GM18520 (cell line): ENCODE measurements at regions not wholly inside any gene's neighbourhood (a gene's known extent, or its start where the extent isn't known, plus 50 kb on each side); places are given as distances from the start of the nearest gene placed in this dataset.

Experiments
- ATAC-seq: cut with Tn5 transposase; IDR thresholded peaks from one replicate; pipeline ENCODE4 v1.9.1; 2021; ENCODE audit not compliant: unreplicated experiment

DNA sequence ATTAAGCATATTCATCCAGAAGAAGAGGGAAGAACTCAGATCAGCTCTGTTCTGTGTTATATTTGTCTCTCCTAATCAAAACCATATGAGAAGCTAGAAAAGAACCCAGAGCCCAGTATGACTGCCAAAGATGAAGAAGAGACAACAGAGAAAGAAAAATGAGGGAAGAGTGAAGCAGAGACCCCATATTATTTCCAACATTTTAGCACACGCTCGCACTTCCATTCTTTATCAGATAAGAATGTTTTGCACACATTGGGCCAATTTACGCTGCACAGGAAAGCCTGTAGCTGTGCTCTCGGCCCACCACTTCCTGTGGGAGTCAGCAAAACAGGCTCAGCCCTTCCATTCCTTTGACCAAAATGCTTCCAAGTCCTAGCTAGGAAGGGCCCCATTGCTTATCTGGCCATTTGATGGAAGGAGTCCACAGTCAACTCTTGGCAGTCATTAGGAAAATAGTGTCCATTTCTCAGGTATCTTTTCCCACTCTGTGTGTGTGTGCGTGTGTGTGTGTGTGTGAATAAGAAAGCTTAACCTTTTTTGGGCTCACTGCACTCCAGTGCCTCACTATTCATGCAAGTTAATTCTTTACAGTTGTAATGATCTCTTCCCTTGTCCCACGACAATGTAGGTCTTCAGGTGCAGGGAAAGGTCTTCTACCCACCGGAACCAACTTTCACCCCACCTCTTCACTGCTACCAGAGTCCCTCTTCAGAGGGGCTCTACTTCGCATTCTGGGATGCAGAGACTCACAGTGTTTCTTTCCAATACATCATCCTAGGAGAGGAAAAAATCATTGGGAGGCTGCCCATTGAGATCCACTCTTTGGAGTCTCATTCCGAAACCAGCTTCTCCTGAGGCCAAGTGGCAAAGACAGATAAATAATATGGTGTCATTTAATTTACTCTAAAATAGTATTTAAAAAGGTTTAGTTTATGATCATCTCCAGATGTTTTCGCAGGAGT lies 237.5 kb downstream of the COG6 start:
- no peak for ATAC-seq

DNA sequence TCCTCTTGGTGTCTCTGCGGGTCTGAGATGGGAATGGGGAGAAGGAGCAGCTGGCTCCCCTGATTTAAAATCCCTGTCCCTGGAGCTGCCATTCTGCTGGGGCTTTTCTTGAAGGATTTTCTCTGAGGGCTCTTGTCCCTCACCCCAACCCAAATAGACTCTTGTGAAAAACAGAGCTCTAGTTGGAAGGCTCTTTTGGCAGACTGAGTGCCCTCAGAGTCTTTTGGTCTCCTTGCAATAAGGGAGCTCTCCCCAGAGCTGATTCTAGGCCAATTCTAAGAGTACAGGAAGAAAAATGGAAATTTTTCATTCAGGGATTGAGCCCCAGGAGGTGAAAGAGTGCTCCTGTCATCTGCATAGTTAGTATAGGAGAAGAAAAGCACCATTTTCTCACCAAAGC lies 238.3 kb downstream of the COG6 start:
- ATAC-seq, result no peak

DNA sequence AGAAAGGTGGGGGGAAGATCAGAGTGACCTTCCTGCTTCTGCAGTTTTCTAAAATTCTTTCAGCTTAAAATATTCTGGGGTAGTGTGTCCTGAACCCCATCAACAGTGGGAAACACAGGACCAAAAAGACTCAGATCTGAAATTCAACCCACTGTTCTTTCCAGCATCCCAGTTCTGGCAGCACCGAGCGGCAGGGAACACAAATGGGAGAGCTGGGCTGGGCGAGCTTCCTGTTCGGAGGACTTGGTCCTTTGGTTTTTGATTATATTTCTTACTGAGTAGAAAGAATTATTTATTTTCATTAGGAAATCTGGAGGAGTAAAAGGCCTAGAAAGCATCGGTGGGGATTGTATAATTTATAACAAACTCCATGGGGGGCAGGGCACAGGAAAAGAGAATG lies 239.1 kb downstream of the COG6 start:
- no peak for ATAC-seq

DNA sequence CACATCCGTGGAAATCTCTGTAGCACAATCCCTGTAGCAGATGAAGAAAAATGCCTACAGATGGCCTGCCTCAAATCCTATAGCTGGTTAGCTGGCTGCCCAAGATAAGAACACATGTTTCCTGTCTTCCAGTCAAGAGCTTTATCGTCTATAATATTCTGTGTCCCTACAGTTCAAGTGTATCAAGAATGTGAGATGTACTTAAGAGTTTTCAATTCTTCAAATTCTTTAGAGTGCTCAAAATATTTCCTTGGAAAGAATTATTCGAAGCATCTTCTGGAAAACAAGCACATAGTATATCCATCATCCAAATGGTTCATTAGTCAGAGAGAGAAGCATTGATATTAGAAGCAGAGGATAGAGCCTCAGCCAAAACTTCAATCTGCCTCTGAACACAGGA lies 239.8 kb downstream of the COG6 start:
- no peak for ATAC-seq

DNA sequence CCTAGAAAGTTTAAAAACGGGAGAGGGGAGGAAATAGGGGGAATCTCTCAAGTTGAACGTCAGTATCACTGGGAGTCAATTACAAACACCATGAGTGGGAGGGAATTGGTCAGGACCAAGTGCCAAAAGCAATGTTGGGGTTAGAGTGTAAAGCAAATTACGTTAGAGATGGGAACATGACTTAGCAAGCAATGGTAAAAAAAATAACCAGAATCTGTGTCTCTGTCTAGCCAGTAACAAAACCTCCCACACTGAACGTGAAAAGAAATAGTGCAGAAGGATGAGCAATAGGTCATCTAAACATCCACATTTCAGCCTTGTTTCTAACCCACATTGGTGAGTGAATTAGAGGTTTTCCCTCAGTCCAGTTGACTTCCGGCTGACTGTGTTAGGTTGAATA lies 242.2 kb downstream of the COG6 start:
- no peak for ATAC-seq

DNA sequence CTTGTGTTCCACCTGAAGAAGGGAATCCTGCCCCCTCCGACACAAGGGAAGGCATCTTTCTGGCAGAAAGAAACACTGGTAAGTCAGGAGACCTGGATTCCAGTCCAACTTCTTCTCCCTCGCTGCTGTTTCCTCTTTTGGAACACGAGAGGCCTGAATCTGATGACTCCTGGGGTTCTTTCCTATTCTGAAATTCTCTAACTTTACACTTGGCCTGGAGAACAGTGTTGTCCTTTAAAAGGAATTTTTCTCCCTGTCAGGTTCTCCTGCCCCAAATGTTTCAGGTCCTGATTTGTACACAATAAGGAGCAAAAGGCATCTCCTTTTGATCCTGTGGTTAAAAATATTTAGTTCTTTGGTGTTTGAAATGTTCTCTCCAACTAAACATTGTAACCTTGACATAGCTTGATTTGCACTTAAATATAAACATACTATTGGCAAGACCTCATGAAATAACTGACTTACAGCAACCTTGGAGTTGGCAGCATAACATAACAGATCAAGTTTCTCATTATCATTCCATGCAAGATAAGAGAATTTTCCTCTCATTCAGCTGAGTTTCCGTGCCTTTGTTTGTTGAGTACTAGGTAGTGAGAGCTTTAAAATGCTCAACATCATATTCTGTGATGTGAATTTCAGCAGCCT lies 244.8 kb downstream of the COG6 start:
- no peak for ATAC-seq

DNA sequence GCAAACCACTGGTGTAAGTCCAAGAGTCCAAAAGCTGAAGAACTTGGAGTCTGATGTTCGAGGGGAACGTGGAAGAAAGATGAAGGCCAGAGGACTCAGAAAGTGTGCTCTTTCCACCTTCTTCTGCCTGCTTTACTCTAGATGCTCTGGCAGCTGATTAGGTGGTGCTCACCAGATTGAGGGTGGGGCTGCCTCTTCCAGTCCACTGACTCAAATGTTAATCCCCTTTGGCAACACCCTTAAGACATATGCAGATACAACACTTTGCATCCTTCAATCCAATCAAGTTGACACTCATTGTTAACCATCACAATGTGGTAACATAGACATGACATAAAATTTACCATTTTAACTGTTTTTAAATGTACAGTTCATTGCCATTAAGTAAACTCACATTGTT lies 249.5 kb downstream of the COG6 start:
- no peak for ATAC-seq

DNA sequence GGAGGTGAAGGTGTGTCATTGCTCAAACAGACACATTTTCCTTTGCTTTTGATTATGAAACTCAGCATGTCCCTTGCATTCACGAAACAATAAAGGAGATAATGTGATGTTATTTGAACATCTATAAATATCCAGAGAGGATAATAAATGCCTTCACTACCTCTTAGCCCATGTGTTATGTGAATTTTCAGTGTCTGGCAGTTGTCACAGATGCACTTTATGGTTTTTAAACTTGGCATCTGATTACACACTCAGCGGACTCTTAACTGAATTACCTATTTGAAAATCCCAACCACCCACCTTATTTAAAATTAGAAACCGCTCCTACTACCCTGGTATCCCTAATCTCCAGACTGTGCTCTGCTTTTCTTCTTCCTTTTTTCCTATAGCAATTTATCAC lies 254.2 kb downstream of the COG6 start:
- ATAC-seq, result no peak

DNA sequence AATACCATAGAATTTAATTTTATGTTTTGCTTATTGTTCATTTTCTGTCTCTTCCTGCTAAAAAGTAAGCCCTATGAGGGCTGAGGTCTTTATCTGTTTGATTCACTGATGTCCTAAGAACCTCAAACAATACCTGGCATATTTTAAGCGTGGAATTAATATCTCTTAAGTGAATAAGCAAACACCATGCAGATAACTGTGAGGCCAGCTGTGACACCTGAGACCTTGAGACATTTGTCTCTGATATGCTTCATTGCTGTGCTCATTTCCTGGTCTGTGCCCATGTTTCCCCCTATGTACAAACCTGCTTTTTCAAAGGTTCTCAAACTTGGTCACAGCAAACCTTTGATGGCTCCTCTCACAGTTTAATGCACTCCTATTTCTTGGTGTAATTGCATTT lies 254.6 kb downstream of the COG6 start:
- ATAC-seq, result no peak

DNA sequence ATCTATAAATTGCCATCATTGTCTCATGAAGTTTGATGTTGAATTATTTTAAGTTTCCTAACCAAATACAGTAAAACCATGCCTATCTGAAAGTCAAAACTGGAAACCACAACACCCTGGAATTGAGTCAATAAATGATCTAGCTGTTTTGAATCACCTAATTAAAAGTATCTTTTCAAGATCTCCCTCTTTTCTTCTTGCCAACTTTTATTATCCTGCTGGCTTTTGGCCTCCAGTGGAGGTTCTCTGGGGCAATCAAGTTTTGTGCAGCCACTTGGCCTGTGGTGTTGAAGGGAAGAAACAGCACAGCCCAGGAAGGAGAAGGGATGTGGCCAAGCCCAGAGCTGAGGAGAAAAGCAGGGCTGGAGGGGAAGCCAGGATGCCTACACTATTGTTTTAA lies 255.4 kb downstream of the COG6 start:
- ATAC-seq, result no peak

DNA sequence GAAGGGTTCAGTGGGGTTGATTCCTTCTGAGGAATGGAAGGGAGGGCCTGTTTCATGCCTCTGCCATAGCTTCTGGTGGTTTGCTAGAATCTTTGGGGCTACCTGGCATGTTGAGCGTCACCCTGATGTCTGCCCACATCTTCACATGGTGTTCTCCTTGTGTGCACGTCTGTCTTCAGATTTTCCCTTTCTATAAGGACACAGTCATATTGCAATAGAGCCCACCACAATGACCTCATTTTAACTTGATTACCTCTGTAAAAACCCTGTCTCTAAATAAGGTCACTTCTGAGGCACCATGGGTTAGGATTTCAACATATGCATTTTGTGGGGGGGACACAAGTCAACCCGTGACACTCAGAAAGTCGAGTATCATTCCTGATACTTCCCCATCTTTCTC lies 257.9 kb downstream of the COG6 start:
- no peak for ATAC-seq

DNA sequence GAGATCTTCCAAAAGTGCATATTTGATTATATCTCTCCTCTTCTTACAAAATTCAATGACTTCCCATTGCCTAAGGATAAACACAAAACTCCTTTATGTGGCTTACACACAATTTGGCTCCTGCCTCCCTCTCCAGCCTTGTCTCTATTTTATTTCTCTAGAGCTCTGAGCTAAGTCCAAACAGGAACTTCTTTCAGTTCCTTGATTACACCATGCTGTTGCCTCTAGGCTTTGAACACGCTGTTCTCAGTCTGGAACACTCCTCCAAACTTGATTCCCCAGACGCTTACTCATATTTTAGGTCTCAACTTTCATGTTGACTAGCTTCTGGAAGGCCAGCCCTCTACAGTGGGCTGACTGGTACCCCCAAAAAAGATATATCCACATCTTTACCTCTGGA lies 258.5 kb downstream of the COG6 start:
- no peak for ATAC-seq

DNA sequence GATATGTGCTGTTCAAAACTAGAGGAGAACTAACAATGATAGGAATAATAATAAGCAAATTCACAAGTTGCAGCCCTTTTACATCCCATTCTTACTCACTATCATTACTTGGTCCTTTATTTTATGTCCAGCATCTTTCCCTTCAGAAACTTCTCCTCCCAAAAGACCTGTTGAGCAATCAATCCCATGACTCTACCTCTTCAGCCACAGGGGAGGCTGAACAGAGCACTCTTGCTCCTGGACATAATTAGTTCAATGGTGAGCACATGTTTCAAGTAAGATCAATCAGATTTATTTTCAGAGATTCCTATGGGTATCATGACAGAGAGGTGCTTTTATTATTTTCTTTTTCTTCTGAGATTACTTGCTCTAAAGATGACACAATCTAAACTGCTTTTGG lies 260.0 kb downstream of the COG6 start:
- no peak for ATAC-seq

DNA sequence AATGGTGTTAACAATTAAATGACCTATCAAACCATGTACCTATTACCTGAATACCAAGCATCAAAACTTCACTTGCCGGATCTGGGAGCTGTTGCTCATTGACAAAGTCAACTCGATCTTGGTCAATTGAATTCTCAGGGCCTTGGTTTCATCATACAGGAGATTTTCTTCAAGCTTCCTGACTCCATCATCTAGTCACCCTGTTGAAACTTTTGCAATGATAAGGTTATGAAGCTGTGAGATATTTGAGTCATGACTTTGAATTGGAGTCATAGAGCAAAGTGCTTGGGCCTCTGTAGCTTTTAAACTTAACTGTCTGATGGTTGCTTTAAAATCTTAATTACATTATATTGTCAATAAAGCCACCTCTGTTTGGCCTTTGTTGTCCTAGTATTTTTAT lies 260.9 kb downstream of the COG6 start:
- ATAC-seq, result no peak

DNA sequence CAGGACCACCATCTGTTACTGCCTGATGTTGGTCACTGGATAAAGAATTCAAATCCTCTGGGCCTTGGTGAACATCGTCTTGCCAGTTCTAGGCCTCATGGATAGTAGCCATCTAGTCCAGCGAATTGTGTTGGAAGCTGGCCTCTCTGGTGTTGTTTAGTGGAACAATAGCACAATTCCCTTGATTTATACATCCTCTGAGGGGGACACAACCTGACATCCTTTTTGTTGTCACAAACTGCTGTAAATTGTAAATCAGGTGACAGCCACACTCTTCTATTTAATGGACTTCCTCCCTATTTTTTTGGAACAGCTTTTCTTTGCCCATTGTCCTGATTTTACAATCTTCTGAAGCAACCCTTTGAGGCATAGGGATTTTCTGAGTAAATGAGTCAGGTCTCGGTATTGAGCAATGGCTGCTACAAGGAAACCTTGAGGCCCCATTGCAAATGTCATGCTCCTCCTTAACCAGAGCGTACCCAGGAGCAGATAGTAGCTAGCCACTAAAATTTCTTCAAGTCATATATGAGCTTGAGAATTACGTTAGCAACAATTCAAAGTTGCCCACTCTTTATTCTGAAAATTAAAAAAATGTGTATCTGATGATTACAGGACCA lies 263.3 kb downstream of the COG6 start:
- ATAC-seq, result no peak

DNA sequence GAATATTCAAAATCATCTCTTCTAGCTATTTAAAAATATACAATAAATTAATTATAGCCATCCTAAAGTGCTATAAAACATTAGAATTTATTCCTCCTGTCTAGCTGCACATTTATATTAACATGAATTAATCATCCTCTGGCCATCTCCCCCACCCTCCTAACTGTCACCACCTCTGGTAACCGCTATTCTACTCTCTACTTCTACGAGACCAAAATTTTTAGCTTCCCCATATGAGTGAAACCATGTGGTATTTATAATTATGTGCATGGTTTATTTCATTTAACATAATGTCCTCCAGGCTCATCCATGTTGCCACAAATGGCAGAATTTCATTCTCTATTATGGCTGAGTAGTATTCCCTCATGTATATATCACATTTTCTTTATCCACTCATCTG lies 265.2 kb downstream of the COG6 start:
- ATAC-seq, result no peak

DNA sequence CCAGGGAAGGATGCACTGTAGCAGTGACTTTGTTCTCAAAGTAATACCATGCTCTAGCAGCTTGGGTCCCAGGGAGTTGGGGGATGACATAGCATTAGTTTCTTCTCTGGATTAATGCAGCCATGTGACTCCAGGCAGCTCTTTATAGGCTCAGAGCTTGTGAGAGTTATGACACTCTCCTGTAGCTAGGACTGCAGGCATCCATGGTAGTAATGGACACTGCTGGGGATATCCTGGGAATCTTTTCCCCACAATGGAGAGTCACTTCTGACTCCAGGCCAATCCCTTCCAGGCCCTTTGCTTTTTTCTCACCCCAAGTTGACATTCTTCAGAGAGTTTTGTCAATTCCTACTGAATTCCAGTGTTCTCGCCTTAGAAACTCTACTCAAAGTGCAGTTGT lies 270.9 kb downstream of the COG6 start:
- ATAC-seq, result no peak

DNA sequence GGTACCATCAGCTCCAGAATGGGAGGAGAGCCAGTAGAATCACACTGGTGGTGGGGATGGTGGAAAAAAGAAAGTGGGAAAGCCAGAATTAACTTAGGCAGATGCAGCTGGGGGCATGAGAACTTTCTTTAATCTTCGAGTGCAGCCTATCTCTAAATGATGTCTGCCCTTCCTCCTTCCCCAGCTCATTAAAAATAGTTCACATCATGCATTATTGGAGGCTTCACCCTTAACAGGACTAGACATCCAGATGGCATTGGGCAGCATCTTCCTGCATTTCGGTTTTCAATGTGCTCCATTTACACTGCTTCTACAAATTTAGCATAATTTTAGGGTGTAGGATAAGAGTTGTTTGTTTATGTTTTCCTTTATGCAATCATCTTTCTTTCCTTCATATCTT lies 272.8 kb downstream of the COG6 start:
- no peak for ATAC-seq

DNA sequence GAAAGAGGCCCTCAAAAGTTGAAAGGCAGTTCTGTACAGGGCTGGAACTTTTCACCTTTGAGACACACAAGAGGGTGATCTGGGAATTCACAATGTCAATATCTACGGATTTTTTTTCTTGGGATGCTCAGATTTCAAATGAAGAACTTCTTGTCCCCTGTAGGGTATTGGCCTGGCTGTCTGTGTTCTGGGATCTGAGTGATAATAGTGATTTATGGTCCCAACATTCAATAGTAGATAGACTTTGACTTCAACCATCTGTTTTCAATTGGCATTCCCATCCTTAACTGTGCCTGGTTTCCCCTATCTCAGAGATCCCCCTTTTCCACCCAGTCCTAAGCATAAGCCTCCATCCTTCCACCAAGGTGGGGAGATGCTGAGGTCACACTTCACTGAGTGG lies 274.1 kb downstream of the COG6 start:
- no peak for ATAC-seq

DNA sequence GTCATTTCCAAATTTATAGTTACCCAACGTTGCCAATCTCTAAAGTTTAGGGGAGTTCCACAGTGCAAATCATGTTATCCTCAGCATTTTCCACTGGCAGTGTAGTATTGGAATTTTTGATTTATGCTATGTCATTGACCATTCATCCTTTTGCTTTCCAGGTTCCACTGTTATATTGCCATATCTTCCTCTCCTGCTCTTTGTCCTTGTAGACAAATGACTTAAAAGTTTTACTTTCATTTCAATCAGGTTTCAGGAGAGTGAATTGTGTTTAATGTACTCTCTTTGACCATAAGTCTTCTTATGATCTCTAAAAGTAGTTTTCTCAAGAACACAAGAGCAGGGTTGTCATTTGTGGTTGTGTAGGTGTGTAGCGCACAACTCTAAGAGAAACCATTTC lies 274.6 kb downstream of the COG6 start:
- no peak for ATAC-seq

DNA sequence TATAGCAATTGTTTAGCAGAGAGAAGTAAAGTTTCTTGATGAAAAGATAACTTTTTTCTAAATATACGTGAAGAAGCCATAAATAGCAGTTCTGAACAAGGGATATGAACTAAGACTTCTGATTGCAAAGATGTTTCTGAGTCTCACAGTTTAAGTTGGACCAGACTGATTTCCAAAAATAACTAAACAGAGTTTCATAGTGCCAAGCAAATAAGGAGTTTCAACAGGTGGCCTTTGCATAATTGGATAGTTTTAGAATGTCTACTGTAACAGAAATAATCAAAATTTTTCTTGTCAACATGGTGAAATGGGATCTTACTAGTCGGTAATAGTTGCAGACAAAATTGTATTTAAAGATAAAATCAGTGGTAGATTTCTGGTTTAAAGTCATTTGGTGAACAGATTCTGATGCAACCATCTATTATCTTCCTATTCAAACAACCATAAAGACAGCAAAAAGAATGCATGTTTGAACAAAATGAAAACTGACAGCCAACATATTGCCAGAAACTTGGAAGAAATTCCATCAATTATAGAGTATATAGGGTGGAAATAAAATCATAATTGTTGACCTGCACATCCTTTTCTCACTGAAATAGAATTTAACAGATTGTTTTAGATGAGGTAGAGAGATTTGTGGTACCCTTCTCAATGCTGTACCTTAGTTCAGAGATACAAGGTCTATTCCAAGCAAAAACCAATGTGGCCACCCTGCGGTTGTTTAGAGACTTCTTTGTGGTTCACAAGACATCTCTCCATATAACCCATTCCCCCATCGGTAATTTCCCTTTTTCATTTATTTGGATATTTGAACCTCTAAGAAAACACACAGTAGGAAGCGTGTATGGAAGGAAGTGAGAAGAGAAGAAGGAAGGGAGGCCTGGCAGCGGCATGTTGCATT lies 275.3 kb downstream of the COG6 start:
- ATAC-seq, result no peak
